ENCODE measurements at regions not wholly inside any gene's neighbourhood (a gene's known extent, or its start where the extent isn't known, plus 50 kb on each side); places are given as distances from the start of the nearest gene placed in this dataset.

DNA sequence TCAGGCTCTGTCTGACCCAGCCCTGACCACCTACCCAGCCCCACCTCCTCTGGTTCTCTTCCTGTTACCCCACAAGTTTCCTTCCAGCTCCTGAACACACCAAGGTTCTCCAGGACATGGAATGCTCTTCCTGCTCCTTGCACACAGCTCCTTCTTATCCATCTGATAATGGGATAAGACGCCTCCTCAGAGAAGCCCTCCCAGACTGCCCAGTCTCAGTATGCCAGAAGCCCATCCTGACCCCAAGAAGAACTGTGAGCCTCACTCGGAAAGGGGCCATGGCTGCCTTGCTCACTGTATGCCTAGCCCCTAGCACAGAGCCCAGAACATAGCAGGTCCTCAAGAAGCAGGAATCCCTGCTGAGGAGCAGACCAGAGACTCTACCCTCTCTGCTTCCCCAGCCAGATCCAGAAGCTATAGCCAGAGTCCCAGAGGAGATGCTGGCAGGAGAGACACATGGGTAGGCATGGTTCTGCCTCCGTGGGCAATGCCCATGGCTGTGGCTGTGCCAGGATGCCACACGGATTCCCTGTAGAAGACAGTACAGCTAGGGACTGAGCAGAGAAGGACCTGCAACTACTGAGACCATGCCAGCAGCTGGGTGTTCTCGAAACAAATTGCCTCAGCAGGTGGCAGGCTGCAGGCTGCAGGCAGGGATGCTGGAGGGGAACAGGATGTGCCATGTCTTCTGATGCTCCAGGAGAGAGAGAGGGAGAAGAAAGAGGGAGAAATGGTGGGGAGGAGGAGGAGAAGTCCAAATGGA, 74.0 kb upstream of the LINGO1 start:
- TF ChIP-seq CTCF (IDR thresholded peaks at IDR 0.05; ENCODE audit: insufficient read depth, missing control alignments): no peak

DNA sequence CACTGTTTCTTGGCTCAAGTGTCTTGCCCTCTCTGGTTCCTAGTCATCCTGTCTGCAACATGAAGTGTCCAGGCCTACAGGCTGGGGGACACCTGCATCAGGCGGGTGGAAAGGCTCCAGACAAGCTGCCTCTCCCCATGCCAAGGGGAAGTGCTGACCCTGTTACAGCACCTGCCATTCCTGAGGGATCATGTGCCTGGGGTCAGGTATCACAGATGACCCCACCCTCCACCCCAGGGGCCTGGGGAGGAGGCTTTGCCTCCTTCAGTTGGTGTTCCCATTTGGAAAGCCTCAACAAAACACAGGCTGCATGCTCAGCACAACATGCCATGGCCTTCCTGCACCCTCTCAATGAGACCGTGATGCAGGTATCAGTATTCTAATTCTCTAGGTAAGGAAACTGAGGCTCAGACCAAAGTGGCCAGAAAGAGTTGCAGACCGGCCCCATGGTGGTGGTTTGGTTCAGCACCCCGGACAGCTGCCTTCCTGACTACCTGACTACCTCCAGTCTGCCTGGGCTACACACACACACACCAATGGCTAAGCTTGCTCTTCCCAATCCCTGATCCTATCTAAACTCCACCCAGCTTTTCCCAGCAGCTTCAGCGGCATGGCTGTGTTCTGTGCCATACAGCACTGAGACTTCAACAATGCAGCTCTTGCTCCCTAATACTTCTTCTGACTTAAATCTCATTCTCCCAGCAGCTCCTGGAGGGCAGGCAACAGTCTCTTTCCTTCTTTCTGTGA, 69.7 kb upstream of the LINGO1 start:
- no peak for TF ChIP-seq CTCF (IDR thresholded peaks at IDR 0.05; ENCODE audit: insufficient read depth, missing control alignments)
- FAIRE-seq: no peak
- no peak for DNase-seq (ENCODE audit: insufficient read length, low spot score)

More for the DNA sequence above, 74.0 kb upstream of the LINGO1 start:
- DNase-seq (ENCODE audit: insufficient read length, low spot score) (no peak), FAIRE-seq (no peak)

DNA sequence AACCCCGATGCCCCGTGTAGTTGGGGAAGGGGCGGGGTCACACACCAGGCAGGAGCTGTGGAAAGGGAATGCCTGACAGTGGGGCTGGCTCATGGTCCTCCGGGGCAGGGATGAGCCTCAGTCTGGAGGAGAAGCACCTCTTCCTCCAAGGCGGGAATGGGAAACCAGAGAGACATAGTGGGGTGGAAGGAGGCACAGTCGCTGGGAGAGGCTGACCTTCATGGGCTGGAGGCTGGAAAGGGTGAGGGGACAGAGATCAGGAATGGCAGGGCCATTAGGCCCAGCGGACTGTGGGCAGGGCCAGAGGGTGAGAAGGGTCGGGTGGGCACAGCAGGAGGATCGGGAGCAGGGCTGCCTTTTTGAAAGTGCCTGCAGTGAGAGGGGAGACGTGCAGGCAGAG, 65.8 kb upstream of the LINGO1 start:
- no peak for FAIRE-seq
- DNase-seq (ENCODE audit: insufficient read length, low spot score): no peak
- no peak for TF ChIP-seq CTCF (IDR thresholded peaks at IDR 0.05; ENCODE audit: insufficient read depth, missing control alignments)

GRCh38 chr15:77697893-77698292, 65.2 kb upstream of the LINGO1 start:
- DNase-seq (ENCODE audit: insufficient read length, low spot score) (no peak), FAIRE-seq (no peak)
- TF ChIP-seq CTCF (IDR thresholded peaks at IDR 0.05; ENCODE audit: insufficient read depth, missing control alignments): no peak

GRCh38 chr15:77696871-77697270, 64.2 kb upstream of the LINGO1 start:
- FAIRE-seq (no peak), DNase-seq (ENCODE audit: insufficient read length, low spot score) (no peak)
- no peak for TF ChIP-seq CTCF (IDR thresholded peaks at IDR 0.05; ENCODE audit: insufficient read depth, missing control alignments)

GRCh38 chr15:77695961-77696582, 63.4 kb upstream of the LINGO1 start:
- DNase-seq (ENCODE audit: insufficient read length, low spot score) (no peak), FAIRE-seq (no peak)
- no peak for TF ChIP-seq CTCF (IDR thresholded peaks at IDR 0.05; ENCODE audit: insufficient read depth, missing control alignments)

Measured in D721Med (cell line).